NOMO-1 (cell line): ENCODE measurements at regions not wholly inside any gene's neighbourhood (a gene's known extent, or its start where the extent isn't known, plus 50 kb on each side); places are given as distances from the start of the nearest gene placed in this dataset.

Experiments
- DNase-seq, 2 experiments: peaks; one replicate each; lab custom pipeline; 2025; ENCODE audit not compliant: unreplicated experiment in 2 of 2; lab: John Stamatoyannopoulos, UW

DNA sequence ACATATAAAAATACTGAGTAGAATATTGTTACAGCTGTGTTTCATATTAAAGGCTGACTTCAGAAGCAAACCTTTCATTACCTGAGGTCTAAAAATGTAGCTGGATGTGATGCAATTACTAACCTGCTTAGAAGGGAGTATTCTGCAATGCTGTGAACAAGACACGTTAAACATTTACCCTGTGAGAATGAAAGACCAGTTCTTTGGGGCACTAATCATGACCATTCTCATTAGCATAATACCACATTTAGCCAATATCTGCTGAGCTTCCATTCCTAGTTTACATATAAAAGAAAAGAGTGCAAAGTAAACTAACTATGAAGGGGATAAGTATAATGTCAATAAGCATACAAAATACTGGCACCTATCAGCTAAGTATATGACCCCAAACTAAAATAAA, 784.0 kb upstream of the KLHL29 start:
- no peak for DNase-seq

DNA sequence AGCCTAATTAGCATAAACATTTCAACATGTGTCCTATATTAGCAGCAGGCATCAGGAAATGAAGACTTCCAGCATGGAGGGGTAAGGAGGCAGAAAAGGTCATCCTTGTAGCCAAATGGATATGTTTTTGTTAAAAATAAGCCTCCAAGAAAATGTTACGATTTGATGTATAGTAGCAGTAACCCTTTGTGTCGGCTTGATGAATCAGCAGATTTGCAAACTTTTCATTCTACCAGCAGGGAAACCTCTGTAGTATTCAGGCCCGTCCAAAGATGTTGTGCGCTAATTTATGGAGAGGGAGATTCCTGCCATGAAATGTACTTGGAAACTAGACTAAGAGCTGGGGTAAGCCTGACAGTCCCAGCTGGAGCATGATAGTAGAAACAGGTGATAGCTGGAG, 780.8 kb upstream of the KLHL29 start:
- no peak for DNase-seq

DNA sequence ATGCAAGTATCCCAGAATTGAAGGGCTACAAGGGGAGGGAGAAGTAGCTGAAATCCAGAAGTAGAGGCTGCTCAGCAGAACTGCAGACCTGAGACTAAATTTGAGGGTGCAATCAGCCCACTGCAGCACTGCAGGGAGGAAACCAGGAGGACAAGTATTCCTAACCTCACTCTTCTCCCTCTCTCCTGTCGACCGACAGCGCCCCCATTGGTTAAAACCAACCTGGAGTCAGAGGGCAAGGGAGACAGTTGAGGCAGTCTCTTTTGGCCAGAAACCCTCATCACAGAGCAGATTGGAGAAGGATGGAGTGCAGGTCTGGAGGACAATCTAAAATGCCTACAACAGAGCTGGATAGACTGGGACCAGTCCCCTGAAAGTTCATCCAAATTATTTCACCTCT, 768.9 kb upstream of the KLHL29 start:
- no peak for DNase-seq

DNA sequence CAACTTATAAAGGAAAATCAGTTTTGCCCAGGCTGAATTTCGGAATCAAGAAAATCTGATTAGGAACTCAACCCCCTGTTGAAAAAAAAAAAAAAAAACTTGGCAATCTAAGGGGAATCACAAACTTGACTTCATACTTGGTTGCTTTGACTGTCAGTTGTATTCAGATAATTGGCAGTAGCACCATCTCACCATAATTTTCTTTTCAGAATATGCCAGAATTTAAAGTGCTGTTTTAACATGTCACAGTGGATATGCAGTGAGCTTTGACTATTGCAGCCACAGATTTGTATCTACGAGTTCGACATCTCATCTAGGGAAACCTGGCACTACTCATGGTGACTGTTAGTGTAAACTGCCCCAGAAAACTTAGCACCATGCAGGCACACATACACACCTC, 761.4 kb upstream of the KLHL29 start:
- no peak for DNase-seq

DNA sequence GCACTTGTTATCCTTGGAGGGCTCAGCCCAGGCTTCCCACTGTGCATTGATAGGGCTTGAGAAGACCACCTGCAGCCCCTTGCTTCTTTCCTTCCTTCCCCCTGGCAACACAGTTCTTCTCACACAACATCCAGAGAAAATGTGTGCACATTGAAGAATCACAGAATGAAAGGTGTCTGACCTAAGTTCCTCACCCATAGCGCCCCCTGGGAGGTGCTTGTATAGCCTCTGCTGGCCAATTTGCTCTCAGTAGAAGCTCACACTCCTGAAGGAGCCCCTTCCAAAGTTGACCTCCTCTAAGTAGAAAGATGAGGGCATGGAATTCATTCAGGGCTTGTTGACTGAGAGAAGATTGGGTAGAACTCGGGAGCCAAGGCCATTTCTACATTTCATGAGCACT, 758.4 kb upstream of the KLHL29 start:
- DNase-seq = no peak

DNA sequence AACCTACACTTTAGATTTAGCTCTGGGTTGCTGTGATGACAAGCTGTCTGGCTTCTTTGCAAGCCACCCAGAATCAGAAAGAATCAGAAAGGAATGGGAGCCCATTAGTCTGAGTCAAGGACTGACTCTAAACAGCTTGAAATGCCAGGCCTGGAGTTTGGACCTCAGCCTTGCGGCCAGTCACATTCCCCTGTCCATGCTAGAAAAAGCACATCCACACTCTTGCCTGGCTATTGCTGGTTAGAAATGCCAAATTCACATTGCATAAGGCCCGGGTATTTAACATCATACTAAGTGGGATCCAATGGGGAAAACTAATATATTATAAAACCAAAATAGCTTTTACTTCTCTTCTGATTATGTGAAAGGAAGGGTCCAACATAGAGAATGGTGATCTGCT, 756.8 kb upstream of the KLHL29 start:
- no peak for DNase-seq

DNA sequence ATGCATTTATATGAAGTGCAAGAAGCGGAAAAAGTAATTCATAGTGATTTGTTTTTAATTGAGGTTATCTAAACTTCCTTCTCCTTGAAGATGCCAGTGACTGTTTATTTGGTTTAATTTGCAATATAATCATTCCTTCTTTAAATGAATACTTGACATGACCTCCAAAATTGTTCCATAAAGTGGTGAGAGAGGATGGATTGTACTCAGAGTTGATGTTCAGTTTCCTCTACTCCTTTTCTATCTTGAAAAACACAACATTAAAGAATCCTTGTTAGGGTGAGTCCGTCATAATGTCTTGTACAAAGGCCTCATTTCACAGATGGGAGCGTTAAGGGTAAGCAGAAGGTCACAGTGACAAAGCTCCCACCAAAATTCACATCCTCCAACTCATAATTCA, 756.1 kb upstream of the KLHL29 start:
- DNase-seq = no peak

DNA sequence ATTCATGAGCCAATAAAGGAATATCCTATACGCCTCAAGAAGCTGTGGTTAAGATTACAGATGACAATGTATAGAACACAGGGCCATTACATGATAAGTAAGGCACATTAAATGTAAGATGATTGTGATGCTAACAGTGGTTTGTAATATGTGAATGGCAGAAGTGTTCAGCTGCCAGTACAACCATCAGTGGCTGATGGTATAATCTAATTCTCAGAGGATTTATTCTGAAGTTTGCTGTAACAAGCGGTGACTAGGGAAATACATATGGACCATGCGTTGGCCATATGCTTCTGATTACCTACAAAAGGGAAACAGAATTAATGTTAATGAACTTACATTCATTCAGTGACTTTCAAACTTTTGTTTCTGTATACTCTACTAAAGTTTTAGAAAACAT, 750.8 kb upstream of the KLHL29 start:
- no peak for DNase-seq

DNA sequence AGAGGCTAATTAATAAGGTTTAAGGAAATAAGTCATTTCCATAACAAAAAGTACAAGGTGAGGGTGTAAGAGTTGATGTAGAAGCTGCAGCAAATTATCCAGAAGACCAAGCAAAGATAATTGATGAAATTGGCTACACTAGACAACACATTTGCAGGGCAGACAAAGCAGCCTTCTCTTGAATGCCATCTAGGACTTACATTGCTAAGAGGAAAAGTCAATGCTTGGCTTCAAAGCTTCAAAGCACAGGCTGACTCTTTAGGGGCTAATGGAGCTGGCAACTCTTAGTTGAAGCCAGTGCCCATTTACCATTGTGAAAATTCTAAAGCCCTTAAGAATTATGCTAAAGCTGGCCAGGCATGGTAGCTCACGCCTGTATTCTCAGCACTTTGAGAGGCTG, 728.6 kb upstream of the KLHL29 start:
- no peak for DNase-seq

DNA sequence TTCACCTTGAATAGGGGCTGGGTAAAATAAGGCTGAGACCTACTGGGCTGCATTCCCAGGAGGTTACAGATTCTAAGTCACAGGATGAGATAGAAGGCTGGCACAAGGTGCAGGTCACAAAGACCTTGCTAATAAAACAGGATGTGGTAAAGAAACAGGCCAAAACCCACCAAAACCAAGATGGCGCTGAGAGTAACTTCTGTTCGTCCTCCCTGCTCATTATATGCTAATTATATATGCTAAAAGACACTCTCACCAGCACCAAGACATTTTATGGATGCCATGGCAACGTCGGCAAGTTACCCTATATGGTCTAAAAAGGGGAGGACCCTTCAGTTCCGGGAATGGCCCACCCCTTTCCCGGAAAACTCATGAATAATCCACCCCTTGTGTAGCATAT, 711.5 kb upstream of the KLHL29 start:
- DNase-seq = no peak

DNA sequence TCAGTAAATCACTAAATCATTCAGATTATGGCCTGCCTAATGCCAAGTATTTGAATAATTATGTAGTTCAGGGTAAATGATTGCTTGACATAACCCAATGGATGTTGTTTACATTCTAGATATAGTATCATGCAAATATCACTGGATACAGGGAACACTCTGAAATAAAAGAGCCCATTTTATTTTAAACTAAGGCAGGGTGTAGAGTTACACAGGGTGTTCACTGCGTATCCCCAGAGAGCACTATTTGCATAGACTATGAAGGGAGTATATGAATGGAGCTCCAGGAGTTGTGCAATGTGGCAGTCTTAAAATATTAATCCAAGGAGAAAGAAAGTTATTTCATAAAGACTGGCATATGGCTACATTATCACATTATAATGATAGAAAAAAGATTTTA, 701.1 kb upstream of the KLHL29 start:
- DNase-seq = no peak

DNA sequence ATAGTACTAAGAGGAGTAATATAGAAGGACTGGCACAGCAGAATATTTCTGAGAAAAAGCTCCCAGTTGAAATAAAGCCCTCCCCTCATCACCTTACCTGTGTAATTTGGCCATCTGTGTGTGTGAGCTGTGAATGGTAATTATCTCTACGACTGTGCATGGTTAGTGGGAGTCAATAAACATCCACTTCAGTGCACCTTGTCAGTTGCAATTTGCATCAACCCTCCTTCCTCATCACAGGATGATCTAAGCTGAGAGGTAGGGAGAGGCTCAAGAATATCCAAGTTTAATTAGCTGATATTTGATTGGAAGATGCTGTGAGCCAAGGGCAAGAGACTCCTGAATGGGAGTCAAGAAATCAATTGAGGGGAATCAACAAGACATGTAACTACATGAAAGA, 694.9 kb upstream of the KLHL29 start:
- DNase-seq = no peak

DNA sequence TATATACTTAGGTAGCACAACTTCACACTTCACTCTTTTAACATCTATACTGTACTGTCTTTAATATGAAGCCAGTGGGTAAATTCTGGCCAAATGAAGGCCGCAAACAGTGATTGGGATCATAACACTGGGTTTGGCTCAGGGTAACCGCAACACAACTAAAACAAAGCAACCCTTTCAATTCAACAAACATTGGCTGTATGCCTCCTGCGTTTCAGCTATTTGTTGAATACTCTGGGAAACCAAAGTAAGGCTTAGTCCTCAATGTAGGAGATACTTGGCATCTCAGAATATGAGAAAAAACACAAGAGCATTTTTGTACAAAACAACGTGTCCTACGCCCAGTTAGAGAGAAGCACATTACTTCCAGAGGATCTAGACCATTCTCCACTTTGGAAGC, 693.3 kb upstream of the KLHL29 start:
- DNase-seq = no peak

DNA sequence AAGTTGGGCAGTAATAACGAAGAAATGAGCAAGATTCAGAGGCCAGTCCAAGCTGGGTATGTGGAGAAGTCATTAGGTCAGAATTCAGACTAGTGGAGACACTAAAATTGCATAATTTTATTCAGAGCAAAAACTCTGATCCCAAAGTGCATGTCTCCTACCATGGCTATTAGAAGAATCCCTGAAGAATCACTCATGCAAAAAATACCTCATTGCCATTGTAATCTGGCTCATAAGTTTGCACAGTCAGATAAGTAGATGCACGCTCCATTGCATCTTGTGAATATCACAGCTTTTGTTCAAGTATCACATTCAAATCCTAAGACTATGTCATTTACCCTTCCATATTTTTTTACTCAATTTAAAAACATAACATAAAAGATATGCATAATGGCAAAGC, 692.2 kb upstream of the KLHL29 start:
- DNase-seq = no peak

DNA sequence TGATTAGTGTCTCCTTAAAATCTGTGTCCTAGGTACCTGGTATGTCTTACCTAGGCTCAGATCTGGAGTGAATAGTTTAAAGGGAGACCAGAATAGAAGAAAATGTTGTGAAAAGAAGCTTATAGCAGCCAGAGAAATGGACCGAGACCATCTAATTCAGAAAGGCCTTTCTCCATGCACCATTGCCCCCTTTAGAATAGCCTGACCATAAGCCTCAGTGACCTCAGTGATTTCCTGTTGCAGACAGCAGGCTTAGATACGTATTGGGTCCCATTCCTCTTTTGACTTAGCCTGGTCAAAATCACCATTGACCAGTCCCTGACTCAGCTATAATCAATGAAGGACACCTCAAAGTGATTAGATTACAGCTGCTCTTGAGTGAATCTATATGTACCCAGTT, 690.7 kb upstream of the KLHL29 start:
- no peak for DNase-seq

DNA sequence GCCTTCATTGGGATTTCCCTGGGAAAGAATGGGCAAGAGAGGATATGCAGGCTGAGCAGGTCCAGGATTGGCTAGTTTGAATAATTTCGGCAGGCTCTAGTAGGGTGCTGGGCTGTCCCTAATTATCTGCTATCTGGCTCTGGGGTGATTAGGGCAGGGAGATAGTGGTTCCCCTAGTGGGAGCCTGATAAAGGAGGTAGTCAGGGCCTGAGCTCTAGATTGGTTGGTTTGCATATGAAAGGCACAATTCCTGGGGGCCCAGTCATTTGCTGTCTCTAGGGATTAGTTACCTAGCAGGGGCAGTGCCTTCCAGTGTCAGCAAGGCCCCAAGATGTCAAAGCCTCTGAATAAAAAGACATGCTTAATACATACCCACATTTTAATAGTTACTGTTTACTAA, 690.1 kb upstream of the KLHL29 start:
- no peak for DNase-seq

DNA sequence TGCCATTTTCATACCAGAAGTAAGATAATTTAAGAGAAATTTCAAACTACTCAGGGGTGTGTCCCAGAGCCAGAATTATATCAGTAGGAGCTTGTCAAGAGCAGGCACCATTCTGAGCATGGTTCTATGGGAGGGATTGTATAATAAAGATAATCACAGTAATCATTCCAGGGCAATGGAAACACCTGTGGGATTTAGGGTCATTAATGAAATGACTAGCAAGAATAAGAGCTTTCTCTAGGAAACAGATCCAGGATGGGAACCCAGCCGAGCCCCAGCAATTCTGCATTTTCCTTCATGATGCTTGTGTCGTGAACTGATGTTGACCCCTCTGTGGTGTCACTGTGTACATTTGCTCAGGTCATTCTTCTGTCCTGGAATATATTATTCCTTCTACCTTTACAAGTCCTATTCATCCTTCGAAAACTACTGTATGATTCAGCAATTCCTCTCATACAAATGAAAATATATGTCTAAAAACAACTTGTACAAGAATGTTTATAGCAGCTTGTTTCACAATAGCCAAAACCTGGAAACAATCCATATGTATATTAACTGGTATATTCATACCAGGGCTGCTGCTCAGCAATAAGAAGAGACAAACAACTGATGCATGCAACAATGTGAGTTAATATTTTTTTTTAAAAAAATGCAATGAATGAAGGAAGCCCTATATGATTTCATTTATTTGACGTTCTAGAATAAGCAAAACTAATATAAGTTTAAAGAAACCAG, 687.8 kb upstream of the KLHL29 start:
- DNase-seq = no peak

DNA sequence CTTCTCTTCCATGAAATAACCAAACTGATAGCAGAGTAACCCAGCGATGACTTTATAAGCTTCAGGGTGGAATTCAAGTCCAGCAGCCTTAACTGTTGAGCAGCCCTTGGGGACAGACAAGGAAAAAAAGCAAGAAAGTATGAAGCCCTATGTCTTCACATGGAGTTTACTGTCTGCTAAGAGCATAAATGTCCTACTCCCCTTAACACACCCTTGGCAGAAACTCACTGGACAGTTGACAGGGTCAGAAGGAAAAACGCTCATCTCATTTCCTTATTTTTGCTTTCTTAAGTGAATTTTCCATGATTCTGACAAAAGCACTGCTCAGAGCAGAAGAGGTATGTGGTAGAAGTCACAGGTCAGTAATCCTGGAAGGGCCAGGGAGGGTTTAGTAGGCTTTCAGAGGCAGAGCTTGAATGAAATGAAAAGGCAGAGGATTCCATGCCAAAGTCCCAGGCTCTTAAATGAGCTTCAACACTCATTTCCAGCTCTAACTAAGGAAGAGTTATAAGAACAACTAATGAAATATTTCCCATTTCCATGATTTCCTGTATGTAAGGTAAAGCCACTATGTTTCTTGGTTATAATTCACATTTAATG, 683.3 kb upstream of the KLHL29 start:
- DNase-seq = no peak

DNA sequence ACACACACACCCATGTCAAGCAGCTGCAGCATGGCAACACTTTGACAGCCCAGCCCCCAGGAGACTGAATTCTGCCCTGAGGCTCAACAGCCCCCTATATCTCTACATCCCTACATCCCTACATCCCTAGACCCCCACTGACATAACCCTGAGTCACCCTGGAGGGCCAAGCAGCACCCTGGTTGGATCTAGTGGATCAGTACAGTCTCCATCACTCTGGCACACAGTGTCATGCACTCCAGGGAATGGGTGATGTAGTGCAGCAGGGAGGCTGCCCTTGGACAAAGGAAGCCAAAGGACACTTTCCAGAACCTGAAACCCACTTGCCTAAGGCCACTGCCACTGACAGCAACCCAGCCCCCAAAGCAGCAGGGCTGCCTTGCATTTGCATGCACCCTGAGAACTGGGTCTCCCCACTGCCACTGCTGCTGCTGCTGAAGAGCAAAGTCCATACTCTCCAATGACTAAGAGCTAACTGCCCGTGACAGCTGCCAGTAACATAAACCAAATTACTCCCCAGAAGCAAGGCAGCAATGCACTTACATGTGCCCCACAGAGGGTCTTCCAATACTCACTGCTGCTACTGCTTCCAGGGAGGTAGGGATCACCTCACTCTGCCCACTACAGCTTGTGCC, 681.6 kb upstream of the KLHL29 start:
- no peak for DNase-seq

DNA sequence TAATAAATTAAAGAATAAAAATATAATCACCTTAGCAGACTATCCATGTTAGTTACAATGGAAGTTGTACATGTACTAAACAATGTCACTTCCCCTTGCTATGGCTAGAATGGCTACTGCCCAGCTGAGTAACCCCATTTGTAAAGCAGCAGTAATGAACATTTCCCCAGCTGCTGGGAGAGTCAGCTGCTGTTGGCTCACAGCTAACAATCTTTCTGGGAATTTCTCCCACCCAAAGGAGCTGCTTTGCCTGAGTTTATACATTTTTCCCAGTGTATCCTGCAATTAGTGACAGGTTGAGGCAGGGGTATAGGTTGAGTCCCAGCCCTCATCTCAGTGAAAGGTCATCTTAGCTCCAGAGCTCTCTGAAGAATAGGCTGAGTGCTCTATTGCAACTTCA, 665.6 kb upstream of the KLHL29 start:
- no peak for DNase-seq

DNA sequence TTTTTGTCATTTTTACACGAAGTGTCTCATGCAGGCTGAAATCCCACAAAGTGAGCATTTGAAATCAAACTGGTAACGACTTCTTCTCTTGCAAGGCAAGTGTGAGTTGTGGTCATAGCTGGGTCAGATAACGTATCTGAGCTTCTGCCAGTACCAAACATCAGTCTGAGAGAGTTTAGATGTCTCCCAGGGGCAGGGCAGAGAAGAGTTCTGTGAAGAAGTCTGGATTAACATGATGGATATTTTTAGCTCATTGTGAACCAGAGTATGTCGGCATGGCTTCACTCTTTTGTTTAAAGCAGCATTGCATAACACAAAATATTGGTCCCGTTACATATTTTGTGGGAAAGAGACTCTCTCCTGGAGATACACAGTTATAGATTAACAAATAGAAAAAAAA, 655.5 kb upstream of the KLHL29 start:
- no peak for DNase-seq

DNA sequence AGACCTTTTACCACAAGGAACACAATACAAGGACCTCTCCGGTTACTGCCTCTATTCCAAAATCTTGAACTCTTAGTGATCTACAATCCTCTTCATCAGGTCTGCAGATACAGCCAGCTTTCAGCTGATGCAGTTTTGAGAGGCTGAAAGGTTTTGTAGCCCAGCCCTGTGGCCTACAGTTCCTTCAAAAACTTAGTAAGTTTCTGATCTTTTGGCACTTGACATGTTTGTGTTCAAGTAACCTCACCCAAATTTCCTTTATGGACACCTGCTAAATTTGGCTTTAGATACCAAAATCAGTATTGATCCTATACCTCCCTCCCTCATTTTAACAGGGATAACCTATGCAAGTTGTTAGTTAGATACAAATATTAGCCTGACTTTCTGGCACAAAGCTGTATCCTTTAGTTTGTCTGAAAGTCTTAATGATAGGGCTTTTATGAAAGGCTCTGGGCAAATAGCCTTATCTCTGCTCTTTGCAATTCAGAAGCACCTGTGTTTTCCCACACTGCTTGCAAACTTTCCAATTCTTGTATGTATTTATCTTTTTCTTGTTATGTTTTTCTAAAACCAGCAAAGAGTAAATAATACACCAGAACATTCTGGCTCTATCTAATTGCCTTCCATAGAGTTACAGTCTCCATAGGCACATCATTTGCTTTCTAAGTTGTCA, 650.5 kb upstream of the KLHL29 start:
- no peak for DNase-seq
